H1 (cell line): ENCODE measurements at regions not wholly inside any gene's neighbourhood (a gene's known extent, or its start where the extent isn't known, plus 50 kb on each side); places are given as distances from the start of the nearest gene placed in this dataset.

ENCODE experiments used
- CTCF ChIA-PET: fragments of 300-600 bp; sonication (Branson Sonifier 250); formaldehyde crosslinking; loops from one replicate; lab custom pipeline; 2021; ENCODE audit not compliant: partially characterized antibody; lab: Charles Lee
- POLR2A ChIA-PET: fragments of 300-600 bp; sonication (Branson Sonifier 250); formaldehyde crosslinking; loops from one replicate; lab custom pipeline; 2021; ENCODE audit warnings: inconsistent platforms; ENCODE audit not compliant: partially characterized antibody; lab: Charles Lee
- DNase-seq, 2 experiments: peaks; one replicate each; pipeline versions ENCODE4 v3.0.0 to v3.0.0-alpha.2; 2010 to 2022; ENCODE audit warnings: low spot score in 2 of 2, low read depth in 1 of 2, mixed read lengths in 1 of 2
- FAIRE-seq: peaks from 2 replicates; lab custom pipeline; 2011; peaks lifted over from hg19 to GRCh38; lab: Jason Lieb, UNC
- H2AFZ ChIP-seq: 2 replicates; pipeline ENCODE4 v1.8.1; 2012; ENCODE audit warnings: low read length, inconsistent platforms
- H2AK5ac ChIP-seq: 2 replicates; pipeline ENCODE4 v1.6.1; 2013; ENCODE audit warnings: low read depth, low read length
- H2BK120ac ChIP-seq: replicated peaks from 2 replicates; pipeline ENCODE3; 2013; ENCODE audit warnings: low read depth, low read length, inconsistent platforms
- H2BK12ac ChIP-seq: 2 replicates; pipeline ENCODE4 v1.6.1; 2013; ENCODE audit warnings: low read depth, low read length
- H2BK15ac ChIP-seq: 2 replicates; pipeline ENCODE4 v1.6.1; 2013; ENCODE audit warnings: low read length
- H2BK20ac ChIP-seq: 2 replicates; pipeline ENCODE4 v1.6.1; 2013; ENCODE audit warnings: low read length
- H2BK5ac ChIP-seq: 2 replicates; pipeline ENCODE4 v1.6.1; 2013; ENCODE audit warnings: low read depth, low read length
- H3K14ac ChIP-seq: 2 replicates; pipeline ENCODE4 v1.6.1; 2013; ENCODE audit warnings: inconsistent platforms; ENCODE audit not compliant: insufficient read length
- H3K18ac ChIP-seq: 2 replicates; pipeline ENCODE4 v1.6.1; 2013; ENCODE audit warnings: low read length; ENCODE audit errors: extremely low read depth
- H3K23ac ChIP-seq: 2 replicates; pipeline ENCODE4 v1.6.1; 2013; ENCODE audit warnings: inconsistent platforms; ENCODE audit not compliant: insufficient read length
- H3K23me2 ChIP-seq: 2 replicates; pipeline ENCODE4 v1.6.1; 2013; ENCODE audit warnings: low read depth, low read length
- H3K27ac ChIP-seq: 2 replicates; pipeline ENCODE4 v1.6.1; 2011; ENCODE audit warnings: low read depth, low read length, inconsistent platforms
- H3K27me3 ChIP-seq, 4 experiments: replicated peaks in 1 of 4; 1 replicate in 1 of 4; 2 replicates in 3 of 4; pipeline versions ENCODE4 v1.6.1 to v1.8.1; 2011 to 2013; ENCODE audit warnings: low read length in 3 of 4, mild to moderate bottlenecking in 3 of 4, inconsistent platforms in 2 of 4, mixed read lengths in 2 of 4, moderate library complexity in 1 of 4; ENCODE audit not compliant: control insufficient read depth in 3 of 4, insufficient read depth in 3 of 4; ENCODE audit errors: extremely low read depth in 1 of 4
- H3K36me3 ChIP-seq, 4 experiments: 2 replicates each; pipeline versions ENCODE4 v1.6.1 to v1.8.1; 2011 to 2013; ENCODE audit warnings: mild to moderate bottlenecking in 4 of 4, low read length in 3 of 4, moderate library complexity in 2 of 4, control low read depth in 1 of 4, inconsistent platforms in 1 of 4; ENCODE audit not compliant: insufficient read depth in 4 of 4, control insufficient read depth in 2 of 4
- H3K4ac ChIP-seq: replicated peaks from 2 replicates; pipeline ENCODE3; 2013; ENCODE audit warnings: low read length, low read depth, mixed read lengths, inconsistent platforms; ENCODE audit not compliant: insufficient read length
- H3K4me1 ChIP-seq, 4 experiments: replicated peaks in 1 of 4; 1 replicate in 1 of 4; 2 replicates in 3 of 4; pipeline versions ENCODE4 v1.6.1 to v1.8.1; 2011 to 2013; ENCODE audit warnings: low read length in 3 of 4, inconsistent platforms in 2 of 4, mixed read lengths in 1 of 4; ENCODE audit not compliant: insufficient read depth in 4 of 4, control insufficient read depth in 3 of 4
- H3K4me2 ChIP-seq, 2 experiments: 2 replicates each; pipeline versions ENCODE4 v1.6.1 to v1.8.1; 2011 to 2013; ENCODE audit warnings: low read depth in 2 of 2, low read length in 2 of 2, control low read depth in 1 of 2, inconsistent platforms in 1 of 2, mild to moderate bottlenecking in 1 of 2; ENCODE audit not compliant: insufficient read depth in 1 of 2
- H3K4me3 ChIP-seq, 4 experiments: fragments of 200-600, 300-600 bp in 1 of 4; sonication (generic), shearing (Covaris generic), sonication (Bioruptor Twin) in 1 of 4; 2 replicates each; pipeline versions ENCODE4 v1.5.1 to v1.8.1; 2011 to 2016; ENCODE audit warnings: low read length in 4 of 4, low read depth in 3 of 4, control low read depth in 2 of 4, inconsistent platforms in 2 of 4, mild to moderate bottlenecking in 2 of 4, mixed read lengths in 1 of 4, moderate library complexity in 1 of 4; ENCODE audit not compliant: insufficient read depth in 2 of 4; ENCODE audit errors: extremely low read depth in 1 of 4
- H3K56ac ChIP-seq: replicated peaks from 2 replicates; pipeline ENCODE3; 2013; ENCODE audit warnings: low read depth, mild to moderate bottlenecking, mixed read lengths, low read length, inconsistent platforms; ENCODE audit not compliant: insufficient read length
- H3K79me1 ChIP-seq: 2 replicates; pipeline ENCODE4 v1.6.1; 2013; ENCODE audit warnings: low read depth, low read length, control low read depth
- H3K79me2 ChIP-seq, 2 experiments: 2 replicates each; pipeline versions ENCODE4 v1.6.1 to v1.8.1; 2012 to 2013; ENCODE audit warnings: low read length in 2 of 2, mild to moderate bottlenecking in 2 of 2, inconsistent platforms in 1 of 2; ENCODE audit not compliant: insufficient read depth in 2 of 2, control insufficient read depth in 1 of 2
- H3K9ac ChIP-seq, 4 experiments: replicated peaks in 1 of 4; 1 replicate in 1 of 4; 2 replicates in 3 of 4; pipeline versions ENCODE4 v1.6.1 to v1.8.1; 2011 to 2013; ENCODE audit warnings: low read depth in 3 of 4, low read length in 3 of 4, control low read depth in 2 of 4, mild to moderate bottlenecking in 2 of 4, moderate library complexity in 2 of 4, inconsistent platforms in 1 of 4; ENCODE audit errors: extremely low read depth in 1 of 4
- H3K9me3 ChIP-seq, 2 experiments: 2 replicates each; pipeline versions ENCODE4 v1.6.1 to v1.8.1; 2012 to 2013; ENCODE audit warnings: mild to moderate bottlenecking in 2 of 2, moderate library complexity in 2 of 2, control low read depth in 1 of 2, inconsistent platforms in 1 of 2, low read depth in 1 of 2, low read length in 1 of 2, mixed read lengths in 1 of 2; ENCODE audit not compliant: insufficient read depth in 2 of 2
- H4K20me1 ChIP-seq, 2 experiments: replicated peaks in 1 of 2; 2 replicates each; pipeline versions ENCODE3 to v1.8.1; 2011 to 2013; ENCODE audit warnings: inconsistent platforms in 2 of 2, low read length in 2 of 2, mild to moderate bottlenecking in 1 of 2; ENCODE audit not compliant: insufficient read depth in 2 of 2, control insufficient read depth in 1 of 2
- H4K5ac ChIP-seq: 2 replicates; pipeline ENCODE4 v1.6.1; 2013; ENCODE audit warnings: low read length, low read depth, mixed read lengths, inconsistent platforms; ENCODE audit not compliant: insufficient read length
- H4K8ac ChIP-seq: 2 replicates; pipeline ENCODE4 v1.8.0; 2013; ENCODE audit warnings: mild to moderate bottlenecking, moderate library complexity, low read length, inconsistent platforms; ENCODE audit not compliant: insufficient read depth; ENCODE audit errors: extremely low read depth
- H4K91ac ChIP-seq: replicated peaks from 2 replicates; pipeline ENCODE3; 2013; ENCODE audit warnings: low read length, mixed read lengths, inconsistent platforms; ENCODE audit not compliant: insufficient read length
- GTF2F1 ChIP-seq: IDR thresholded peaks from 2 replicates; pipeline ENCODE4 v1.6.1; 2012; ENCODE audit warnings: low read depth, low read length, improper control_type of control experiment, borderline replicate concordance
- WGBS, 2 experiments: shearing (Covaris generic) in 1 of 2; methylation state at CpG; one replicate each; pipeline versions ENCODE4 v1.1.6 to v1.1.7; 2013 to 2015; ENCODE audit warnings: low lambda C conversion rate in 2 of 2, mixed read lengths in 2 of 2, inconsistent platforms in 1 of 2, low coverage in 1 of 2, missing lambda C conversion rate in 1 of 2; ENCODE audit not compliant: insufficient replicate concordance in 2 of 2, insufficient coverage in 1 of 2, insufficient read length in 1 of 2; ENCODE audit errors: extremely low coverage in 1 of 2, missing lambda C conversion rate in 1 of 2; 5-methylcytosine and 5-hydroxymethylcytosine counted together

DNA sequence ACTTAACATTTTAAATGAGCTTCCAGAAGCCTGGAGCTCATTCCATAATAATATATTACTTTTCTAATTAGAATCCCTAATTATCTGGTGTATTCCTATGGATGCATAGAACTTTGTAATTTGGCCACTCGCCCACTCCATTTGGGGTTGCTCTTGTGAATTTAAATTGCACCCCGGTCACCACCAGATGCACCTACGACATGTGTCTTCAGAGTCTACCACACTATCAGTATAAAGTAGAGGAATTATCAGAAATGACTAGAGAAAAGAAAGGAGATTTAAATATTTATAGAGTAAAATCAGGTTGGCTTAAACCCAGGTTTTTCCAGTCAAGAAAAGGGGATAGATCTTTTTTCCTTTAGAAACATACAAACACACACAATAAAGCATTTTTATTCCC lies 145.8 kb upstream of the DCN start:
- no peaks in the 10 kb centered on the region for H3K23me2 ChIP-seq
- H3K9ac ChIP-seq = no peak overlapping the region
- no peak overlapping the region for H3K18ac ChIP-seq
- no peaks in the 10 kb centered on the region for H3K79me1 ChIP-seq
- no peak overlapping the region for H2BK12ac ChIP-seq
- H3K4ac ChIP-seq = no peak overlapping the region
- no peak overlapping the region for H4K5ac ChIP-seq
- H2AK5ac ChIP-seq = no peak overlapping the region
- H3K4me1 ChIP-seq = no peaks in the 10 kb centered on the region
- FAIRE-seq (no peak), DNase-seq (no peak)
- no peak overlapping the region for H2AFZ ChIP-seq
- no peaks in the 10 kb centered on the region for H4K20me1 ChIP-seq
- no peak overlapping the region for H2BK5ac ChIP-seq
- no peaks in the 10 kb centered on the region for H3K27me3 ChIP-seq
- H3K79me2 ChIP-seq = no peaks in the 10 kb centered on the region
- no peak for TF ChIP-seq GTF2F1
- WGBS, 2 experiments = 96% methylated on average over 3 of the region's 3 CpGs; no CpG with 5 or more reads in 1 of the 2 experiments
- H2BK120ac ChIP-seq = no peak overlapping the region
- no peak overlapping the region for H3K4me3 ChIP-seq
- no peak overlapping the region for H3K4me2 ChIP-seq
- H3K23ac ChIP-seq = no peak overlapping the region
- no peak overlapping the region for H4K8ac ChIP-seq
- no peak overlapping the region for H3K14ac ChIP-seq
- no peaks in the 10 kb centered on the region for H3K9me3 ChIP-seq
- POLR2A ChIA-PET = no interaction called here
- H3K27ac ChIP-seq = no peak overlapping the region
- no peak overlapping the region for H2BK20ac ChIP-seq
- H3K56ac ChIP-seq = no peak overlapping the region
- no peak overlapping the region for H2BK15ac ChIP-seq
- no peaks in the 10 kb centered on the region for H3K36me3 ChIP-seq
- CTCF ChIA-PET = interaction anchor here (0.6 to 3.3 kb wide), 13 partner anchors 12 to 350 kb away, joined by 3 to 19 read pairs (median 3); no protein-coding TSS in a partner anchor
- H4K91ac ChIP-seq = no peak overlapping the region
